Endothelial cell of umbilical vein (primary cell): ENCODE measurements at regions not wholly inside any gene's neighbourhood (a gene's known extent, or its start where the extent isn't known, plus 50 kb on each side); places are given as distances from the start of the nearest gene placed in this dataset.

Experiments used
- EZH2 ChIP-seq: IDR thresholded peaks from 2 replicates; pipeline ENCODE4 v1.6.1; 2012; ENCODE audit warnings: borderline replicate concordance, low read depth, mild to moderate bottlenecking, moderate library complexity, low read length, inconsistent platforms; ENCODE audit not compliant: severe bottlenecking
- POLR2A ChIP-seq: IDR thresholded peaks from 2 replicates; pipeline ENCODE4 v1.6.1; 2012; ENCODE audit warnings: low read depth, mild to moderate bottlenecking, control low read depth, low read length
- POLR2AphosphoS5 ChIP-seq: IDR thresholded peaks from 2 replicates; pipeline ENCODE4 v1.6.1; 2012; ENCODE audit warnings: low read depth, mild to moderate bottlenecking, control low read depth, low read length, moderate library complexity; ENCODE audit not compliant: insufficient read depth
- TF ChIP-seq, protein P1 (sequence below), 2 donors: IDR thresholded peaks; 1 replicate in 1 of 2; 2 replicates in 1 of 2; pipeline ENCODE4 v1.5.1; 2011; ENCODE audit warnings: low read length in 2 of 2, mild to moderate bottlenecking in 2 of 2, moderate library complexity in 2 of 2, control low read depth in 1 of 2, inconsistent platforms in 1 of 2, low read depth in 1 of 2; ENCODE audit not compliant: insufficient read depth in 1 of 2; ENCODE audit errors: extremely low read depth in 1 of 2

DNA sequence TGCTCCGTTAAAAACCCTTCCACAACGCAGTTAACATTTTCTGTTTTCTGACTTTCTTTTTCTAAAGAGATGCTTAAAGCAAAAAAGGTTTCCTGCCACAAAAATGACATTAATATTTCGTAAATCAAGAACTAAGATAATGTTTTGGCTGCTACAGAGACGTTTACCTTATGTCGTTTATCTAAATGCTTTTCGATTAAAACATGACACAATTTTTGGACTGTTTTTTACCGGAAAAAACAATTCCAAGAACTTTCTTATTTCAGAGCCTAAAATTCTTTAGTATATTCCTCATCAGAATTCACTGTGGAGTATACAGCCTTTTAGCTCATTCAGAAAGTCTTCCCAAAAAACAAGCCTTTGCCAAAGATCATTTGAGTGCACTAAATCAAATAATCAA lies 278.0 kb upstream of the TCF4 start:
- TF ChIP-seq, protein P1, sequence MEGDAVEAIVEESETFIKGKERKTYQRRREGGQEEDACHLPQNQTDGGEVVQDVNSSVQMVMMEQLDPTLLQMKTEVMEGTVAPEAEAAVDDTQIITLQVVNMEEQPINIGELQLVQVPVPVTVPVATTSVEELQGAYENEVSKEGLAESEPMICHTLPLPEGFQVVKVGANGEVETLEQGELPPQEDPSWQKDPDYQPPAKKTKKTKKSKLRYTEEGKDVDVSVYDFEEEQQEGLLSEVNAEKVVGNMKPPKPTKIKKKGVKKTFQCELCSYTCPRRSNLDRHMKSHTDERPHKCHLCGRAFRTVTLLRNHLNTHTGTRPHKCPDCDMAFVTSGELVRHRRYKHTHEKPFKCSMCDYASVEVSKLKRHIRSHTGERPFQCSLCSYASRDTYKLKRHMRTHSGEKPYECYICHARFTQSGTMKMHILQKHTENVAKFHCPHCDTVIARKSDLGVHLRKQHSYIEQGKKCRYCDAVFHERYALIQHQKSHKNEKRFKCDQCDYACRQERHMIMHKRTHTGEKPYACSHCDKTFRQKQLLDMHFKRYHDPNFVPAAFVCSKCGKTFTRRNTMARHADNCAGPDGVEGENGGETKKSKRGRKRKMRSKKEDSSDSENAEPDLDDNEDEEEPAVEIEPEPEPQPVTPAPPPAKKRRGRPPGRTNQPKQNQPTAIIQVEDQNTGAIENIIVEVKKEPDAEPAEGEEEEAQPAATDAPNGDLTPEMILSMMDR (IDR thresholded peaks at IDR 0.05; ENCODE audit: extremely low read depth in 1 of 2, insufficient read depth in 1 of 2, low read depth in 1 of 2, low read length in 2 of 2) = no peak
- TF ChIP-seq POLR2A = no peak
- no peak for TF ChIP-seq POLR2AphosphoS5
- TF ChIP-seq EZH2 = no peak
